PC-9 (cell line): ENCODE measurements at regions not wholly inside any gene's neighbourhood (a gene's known extent, or its start where the extent isn't known, plus 50 kb on each side); places are given as distances from the start of the nearest gene placed in this dataset.

ENCODE experiments used
- EZH2 ChIP-seq: fragments of 200-600 bp; sonication (generic); IDR thresholded peaks from 2 replicates; pipeline ENCODE4 v1.8.0; 2017; ENCODE audit warnings: antibody characterized with exemption, low read depth
- TF ChIP-seq, protein P1 (sequence below): fragments of 200-600 bp; sonication (generic); conservative IDR thresholded peaks from 2 replicates; pipeline ENCODE4 v1.6.1; 2017; ENCODE audit warnings: mixed run types, antibody characterized with exemption, mild to moderate bottlenecking, moderate library complexity

DNA sequence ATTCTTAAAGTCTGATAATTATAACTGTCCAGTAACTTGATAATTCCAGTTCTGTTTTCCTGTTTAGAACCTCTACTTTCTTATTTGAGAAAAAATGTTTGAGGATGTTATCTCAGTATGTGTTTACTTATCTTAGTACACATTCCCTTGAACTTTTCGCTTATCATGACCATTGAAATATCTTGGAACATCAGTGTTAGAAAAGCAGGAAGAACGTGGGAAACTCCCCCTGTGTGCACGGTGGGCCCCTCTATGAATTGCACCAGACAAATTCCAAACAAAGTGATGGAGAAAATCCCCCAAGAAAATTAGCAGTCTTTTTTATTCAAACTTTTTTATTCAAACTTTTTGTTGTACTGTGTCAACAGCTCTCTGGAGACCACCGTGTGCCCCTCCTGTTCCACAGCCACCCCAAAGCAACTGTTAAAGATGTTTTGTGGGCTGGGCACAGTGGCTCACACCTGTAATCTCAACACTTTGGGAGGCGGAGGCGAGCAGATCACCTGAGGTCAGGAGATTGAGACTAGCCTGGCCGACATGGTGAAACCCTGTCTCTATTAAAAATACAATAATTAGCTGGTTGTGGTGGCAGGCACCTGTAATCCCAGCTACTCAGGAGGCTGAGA is 78.3 kb upstream of the PEG3 start:
- TF ChIP-seq, protein P1, sequence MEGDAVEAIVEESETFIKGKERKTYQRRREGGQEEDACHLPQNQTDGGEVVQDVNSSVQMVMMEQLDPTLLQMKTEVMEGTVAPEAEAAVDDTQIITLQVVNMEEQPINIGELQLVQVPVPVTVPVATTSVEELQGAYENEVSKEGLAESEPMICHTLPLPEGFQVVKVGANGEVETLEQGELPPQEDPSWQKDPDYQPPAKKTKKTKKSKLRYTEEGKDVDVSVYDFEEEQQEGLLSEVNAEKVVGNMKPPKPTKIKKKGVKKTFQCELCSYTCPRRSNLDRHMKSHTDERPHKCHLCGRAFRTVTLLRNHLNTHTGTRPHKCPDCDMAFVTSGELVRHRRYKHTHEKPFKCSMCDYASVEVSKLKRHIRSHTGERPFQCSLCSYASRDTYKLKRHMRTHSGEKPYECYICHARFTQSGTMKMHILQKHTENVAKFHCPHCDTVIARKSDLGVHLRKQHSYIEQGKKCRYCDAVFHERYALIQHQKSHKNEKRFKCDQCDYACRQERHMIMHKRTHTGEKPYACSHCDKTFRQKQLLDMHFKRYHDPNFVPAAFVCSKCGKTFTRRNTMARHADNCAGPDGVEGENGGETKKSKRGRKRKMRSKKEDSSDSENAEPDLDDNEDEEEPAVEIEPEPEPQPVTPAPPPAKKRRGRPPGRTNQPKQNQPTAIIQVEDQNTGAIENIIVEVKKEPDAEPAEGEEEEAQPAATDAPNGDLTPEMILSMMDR = no peak
- no peak for TF ChIP-seq EZH2
